DMS 273 treated with DMSO at 0.1 percent for 48 hours (cell line): ENCODE measurements at regions not wholly inside any gene's neighbourhood (a gene's known extent, or its start where the extent isn't known, plus 50 kb on each side); places are given as distances from the start of the nearest gene placed in this dataset.
"Not testable (repeated sequence)": the region's sequence is repeated elsewhere in the genome, so short reads cannot be mapped to it uniquely, and the experiment has no call there.

ENCODE experiments used
- DNase-seq: peaks from one replicate; lab custom pipeline; 2025; lab: John Stamatoyannopoulos, UW

GRCh38 chr14:84084056-84084630, 1445.8 kb upstream of the FLRT2 start:
- DNase-seq = no peak

GRCh38 chr14:84085493-84085892, 1444.5 kb upstream of the FLRT2 start:
- no peak for DNase-seq

- DNase-seq = no peak
Observed at GRCh38 chr14:84086714-84087113, 1443.2 kb upstream of the FLRT2 start.

GRCh38 chr14:84087986-84088531, 1441.9 kb upstream of the FLRT2 start:
- no peak for DNase-seq

- no peak for DNase-seq
Observed at GRCh38 chr14:84090837-84091236, 1439.1 kb upstream of the FLRT2 start.

GRCh38 chr14:84095681-84096080, 1434.3 kb upstream of the FLRT2 start:
- DNase-seq = no peak

GRCh38 chr14:84098261-84098660, 1431.7 kb upstream of the FLRT2 start:
- no peak for DNase-seq

GRCh38 chr14:84099560-84099959, 1430.4 kb upstream of the FLRT2 start:
- DNase-seq = not testable (repeated sequence)

- no peak for DNase-seq
Observed at GRCh38 chr14:84107835-84108343, 1422.1 kb upstream of the FLRT2 start.

- DNase-seq = no peak
Observed at GRCh38 chr14:84108746-84109457, 1421.0 kb upstream of the FLRT2 start.

GRCh38 chr14:84112589-84112988, 1417.4 kb upstream of the FLRT2 start:
- no peak for DNase-seq

- no peak for DNase-seq
Observed at GRCh38 chr14:84125676-84126075, 1404.3 kb upstream of the FLRT2 start.

GRCh38 chr14:84127495-84127894, 1402.4 kb upstream of the FLRT2 start:
- DNase-seq = no peak

- DNase-seq = no peak
Observed at GRCh38 chr14:84128050-84128449, 1401.9 kb upstream of the FLRT2 start.

GRCh38 chr14:84129007-84129406, 1400.9 kb upstream of the FLRT2 start:
- no peak for DNase-seq

GRCh38 chr14:84129941-84130340, 1400.0 kb upstream of the FLRT2 start:
- DNase-seq = no peak

GRCh38 chr14:84131924-84132323, 1398.0 kb upstream of the FLRT2 start:
- no peak for DNase-seq

- DNase-seq = no peak
Observed at GRCh38 chr14:84144166-84144565, 1385.8 kb upstream of the FLRT2 start.

GRCh38 chr14:84152452-84152851, 1377.5 kb upstream of the FLRT2 start:
- no peak for DNase-seq

- no peak for DNase-seq
Observed at GRCh38 chr14:84162633-84163032, 1367.3 kb upstream of the FLRT2 start.

- DNase-seq = no peak
Observed at GRCh38 chr14:84167026-84167425, 1362.9 kb upstream of the FLRT2 start.

GRCh38 chr14:84180336-84180735, 1349.6 kb upstream of the FLRT2 start:
- DNase-seq = no peak

GRCh38 chr14:84181072-84181471, 1348.9 kb upstream of the FLRT2 start:
- DNase-seq = no peak
